Renal pelvis (tissue), 1 donor: ENCODE measurements at regions not wholly inside any gene's neighbourhood (a gene's known extent, or its start where the extent isn't known, plus 50 kb on each side); places are given as distances from the start of the nearest gene placed in this dataset.

ENCODE experiments used
- DNase-seq: peaks from one replicate; pipeline ENCODE4 v3.0.0-alpha.2; 2013

DNA sequence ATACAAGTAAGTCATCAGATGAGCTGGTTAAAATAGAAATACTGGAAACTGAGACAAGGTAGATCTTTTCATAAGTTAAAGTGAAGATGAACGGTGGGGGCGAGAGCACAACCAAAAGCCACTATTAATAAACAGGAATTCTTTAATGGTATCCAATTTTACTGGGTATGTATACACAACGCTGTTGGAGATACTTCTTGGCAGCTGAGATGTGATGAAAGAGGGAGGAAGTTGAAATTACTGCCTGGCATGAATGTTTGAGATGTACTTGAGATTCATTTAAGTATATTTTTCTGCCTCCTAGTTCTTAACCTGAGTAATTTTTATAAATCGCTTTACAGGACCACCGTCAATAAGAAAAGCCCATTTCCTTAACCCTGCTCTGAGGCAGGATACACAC lies 110.0 kb upstream of the ZRANB2 start:
- DNase-seq = no peak

GRCh38 chr1:71184410-71184809 lies 103.6 kb upstream of the ZRANB2 start:
- DNase-seq = no peak

GRCh38 chr1:71179997-71180396 lies 99.2 kb upstream of the ZRANB2 start:
- no peak for DNase-seq

- no peak for DNase-seq
These were observed 90.1 kb upstream of the ZRANB2 start for GRCh38 chr1:71170925-71171324.

DNA sequence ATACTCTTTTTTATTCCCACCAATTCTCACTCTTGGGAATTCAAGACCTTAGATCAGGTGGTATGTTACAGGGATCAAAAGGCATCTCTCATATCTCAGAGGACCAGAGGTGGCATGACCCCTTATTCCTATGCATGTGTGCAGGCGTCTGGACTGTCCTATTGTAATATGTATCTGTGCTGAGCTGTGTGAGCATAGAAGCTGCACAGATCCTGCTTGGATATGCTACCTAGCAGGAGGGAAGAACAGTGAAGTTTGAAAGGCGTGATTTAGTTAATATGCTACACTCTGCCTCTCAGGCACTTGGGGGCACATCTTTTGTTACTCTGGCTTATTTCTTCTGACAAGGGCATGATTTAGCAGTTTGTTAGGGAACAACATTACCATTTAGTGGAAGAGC lies 86.7 kb upstream of the ZRANB2 start:
- DNase-seq = no peak

GRCh38 chr1:71166178-71167173 lies 85.6 kb upstream of the ZRANB2 start:
- no peak for DNase-seq

DNA sequence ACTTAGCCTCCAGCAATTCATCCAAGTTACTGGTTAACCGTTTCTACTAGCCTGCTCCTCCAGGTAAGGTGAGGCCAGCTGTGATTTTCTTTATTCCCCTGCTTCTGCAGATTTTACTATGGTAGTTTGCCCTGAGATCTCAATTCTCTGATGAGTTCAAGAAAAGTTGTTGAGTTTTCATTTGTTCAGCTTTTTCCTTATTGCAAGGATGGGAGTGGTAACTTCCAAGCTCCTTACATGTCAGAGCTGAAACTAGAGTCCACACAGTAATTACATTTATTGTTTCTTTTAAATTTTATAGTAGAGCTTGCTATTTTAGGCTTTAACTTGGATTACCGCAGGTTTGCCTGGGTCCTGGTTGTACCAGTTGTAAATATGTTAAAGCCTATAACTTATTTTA lies 76.9 kb upstream of the ZRANB2 start:
- no peak for DNase-seq

- DNase-seq = no peak
These were observed 76.3 kb upstream of the ZRANB2 start for GRCh38 chr1:71157151-71157550.

GRCh38 chr1:71156590-71156989 lies 75.8 kb upstream of the ZRANB2 start:
- no peak for DNase-seq

DNA sequence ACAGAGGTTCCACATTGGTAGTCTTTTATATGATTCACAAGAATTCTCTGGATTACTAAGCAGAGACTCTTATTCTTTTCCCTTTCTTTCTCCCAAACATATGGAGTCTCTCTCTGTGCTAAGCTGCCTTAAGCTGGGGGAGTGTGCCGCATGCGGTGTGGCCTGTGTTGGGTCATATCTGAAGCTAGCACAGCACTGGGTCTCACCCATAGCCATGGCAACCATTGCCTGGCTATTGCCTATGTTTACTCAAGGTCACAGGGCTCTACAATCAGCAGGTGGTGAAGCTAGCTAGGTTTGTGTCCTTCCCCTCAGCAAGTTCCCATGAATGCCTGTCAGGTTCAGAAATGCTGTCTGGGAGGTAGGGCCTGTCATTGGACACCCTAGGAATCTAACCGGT lies 73.6 kb upstream of the ZRANB2 start:
- no peak for DNase-seq

DNA sequence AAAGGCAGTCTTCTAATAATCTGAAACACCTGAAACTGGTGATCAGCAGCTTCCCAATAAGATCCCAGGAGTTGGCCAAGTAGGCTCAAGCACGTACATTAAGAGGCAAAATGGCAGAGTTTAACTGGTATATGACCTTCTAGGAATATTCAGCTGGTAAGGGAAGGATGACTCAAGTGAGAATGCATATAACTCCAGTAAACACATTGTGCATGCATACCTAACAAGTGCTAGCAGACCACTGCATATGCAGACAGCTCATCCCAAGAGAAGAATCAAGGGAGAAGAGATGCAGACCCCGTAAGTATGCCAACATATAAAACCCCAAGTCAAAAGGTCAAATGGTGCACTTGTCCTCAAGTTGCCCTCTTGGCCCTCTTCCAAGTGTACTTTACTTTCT lies 73.0 kb upstream of the ZRANB2 start:
- no peak for DNase-seq

DNA sequence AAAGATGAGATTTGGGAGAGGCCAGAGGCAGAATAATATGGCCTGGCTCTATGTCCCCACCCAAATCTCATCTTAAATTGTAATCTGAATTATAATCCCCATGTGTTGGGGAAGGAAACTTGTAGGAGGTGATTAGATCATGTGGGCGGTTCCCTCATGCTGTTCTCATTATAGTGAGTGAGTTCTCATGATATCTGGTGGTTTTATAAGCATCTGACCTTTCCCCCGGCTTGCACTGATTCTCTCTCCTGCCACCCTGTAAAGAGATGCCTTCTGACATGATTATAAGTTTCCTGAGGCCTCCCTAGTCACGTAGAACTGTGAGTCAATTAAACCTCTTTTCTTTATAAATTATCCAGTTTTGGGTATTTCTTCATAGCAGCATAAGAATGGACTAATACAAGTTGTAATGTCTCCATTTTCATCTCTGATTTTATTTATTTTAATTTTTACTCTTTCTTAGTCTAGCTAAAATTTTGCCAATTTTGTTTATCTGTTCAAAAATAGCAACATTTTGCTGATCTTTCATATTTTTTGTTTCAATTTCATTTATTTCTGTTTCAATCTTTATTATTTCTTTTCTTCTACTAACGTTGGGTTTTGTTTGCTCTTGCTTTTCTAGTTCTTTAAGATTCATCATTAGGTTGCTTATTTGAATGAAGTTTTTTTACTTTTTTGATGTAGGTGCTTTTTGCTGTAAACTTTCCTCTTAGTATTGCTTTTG lies 67.0 kb upstream of the ZRANB2 start:
- DNase-seq = no peak

DNA sequence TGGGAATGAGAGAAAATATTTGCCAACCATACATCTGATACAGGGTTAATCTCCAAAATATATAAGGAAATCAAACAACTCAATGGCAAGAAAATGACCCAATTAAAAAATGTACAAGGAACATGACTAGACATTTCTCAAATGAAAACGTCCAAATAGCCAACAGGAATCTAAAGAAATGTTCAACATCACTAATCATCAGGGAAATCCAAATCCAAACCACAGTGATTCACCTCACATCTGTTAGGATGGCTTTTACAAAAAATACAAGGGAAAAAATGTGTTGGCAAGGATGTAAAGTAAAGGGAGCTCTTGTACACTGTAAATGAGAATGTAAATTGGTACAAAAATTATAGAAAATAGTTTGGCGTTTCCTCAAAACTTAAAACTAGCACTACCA lies 54.7 kb upstream of the ZRANB2 start:
- DNase-seq = no peak
